H1 (cell line): ENCODE measurements at regions not wholly inside any gene's neighbourhood (a gene's known extent, or its start where the extent isn't known, plus 50 kb on each side); places are given as distances from the start of the nearest gene placed in this dataset.

Experiments used
- GABPA ChIP-seq: IDR thresholded peaks from 2 replicates; pipeline ENCODE4 v1.6.1; 2011; ENCODE audit warnings: mild to moderate bottlenecking, low read length, moderate library complexity, borderline replicate concordance; ENCODE audit not compliant: insufficient read depth
- POU5F1 ChIP-seq: IDR thresholded peaks from 2 replicates; pipeline ENCODE4 v1.6.1; 2011; ENCODE audit warnings: low read depth, mild to moderate bottlenecking, low read length, moderate library complexity

DNA sequence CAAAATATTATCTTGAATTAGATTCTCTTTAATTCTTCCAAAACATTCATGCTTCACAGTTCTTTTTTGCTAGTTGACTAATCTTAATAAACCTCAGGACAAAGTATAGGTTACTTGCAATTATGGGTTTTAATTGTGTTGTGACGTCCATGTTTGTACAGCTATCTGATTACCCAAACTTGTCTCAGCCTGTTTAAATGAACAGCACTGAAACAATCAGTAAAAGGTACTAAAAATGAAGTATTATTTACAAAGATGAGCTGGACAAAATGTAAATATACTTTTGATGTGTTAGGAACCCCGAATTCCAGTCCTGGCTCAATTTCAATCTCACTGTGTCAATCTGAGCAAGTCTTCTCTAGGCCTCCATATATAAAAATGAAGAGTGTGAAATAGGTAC is 57.4 kb upstream of the SLC6A14 start (continued):
- TF ChIP-seq GABPA (no peak), POU5F1 (no peak)
